Endothelial cell of umbilical vein (primary cell): ENCODE measurements at regions not wholly inside any gene's neighbourhood (a gene's known extent, or its start where the extent isn't known, plus 50 kb on each side); places are given as distances from the start of the nearest gene placed in this dataset.

Source experiments
- BruUV-seq: library from RNA; stranded (reverse); fragments of 400-500 nt; replicated peaks from 2 replicates; lab custom pipeline; 2021; lab: Mats Ljungman, UMichigan
- CTCF ChIA-PET: fragments of 300-600, 350-600 bp; sonication (Branson Sonifier 250); formaldehyde crosslinking; loops from one replicate; lab custom pipeline; 2021; ENCODE audit warnings: antibody characterized with exemption, inconsistent platforms; lab: Charles Lee
- POLR2A ChIA-PET: fragments of 300-600, 350-600 bp; sonication (Branson Sonifier 250); formaldehyde crosslinking; loops from one replicate; lab custom pipeline; 2021; ENCODE audit warnings: antibody characterized with exemption, inconsistent platforms; lab: Charles Lee
- DNase-seq: peaks from one replicate; pipeline ENCODE4 v3.0.0-alpha.2; 2011; ENCODE audit warnings: low read depth, low spot score
- FAIRE-seq: peaks from 2 replicates; lab custom pipeline; 2011; peaks lifted over from hg19 to GRCh38; lab: Jason Lieb, UNC
- H2AFZ ChIP-seq: 2 replicates; pipeline ENCODE4 v1.6.0; 2012; ENCODE audit warnings: low read depth, low read length, control low read depth, inconsistent platforms
- H3K27ac ChIP-seq: 2 replicates; pipeline ENCODE4 v1.5.1; 2011; ENCODE audit warnings: low read depth, mild to moderate bottlenecking, control low read depth, low read length, moderate library complexity; ENCODE audit not compliant: insufficient read depth
- H3K27me3 ChIP-seq, 2 experiments: 2 replicates each; pipeline versions ENCODE4 v1.6.0 to v1.6.1; 2011; ENCODE audit warnings: low read length in 2 of 2, mixed read lengths in 1 of 2; ENCODE audit not compliant: control insufficient read depth in 2 of 2, insufficient read depth in 2 of 2
- H3K36me3 ChIP-seq, 2 experiments: 2 replicates in 1 of 2; 3 replicates in 1 of 2; pipeline ENCODE4 v1.5.1; 2011; ENCODE audit warnings: low read length in 2 of 2, mild to moderate bottlenecking in 1 of 2, moderate library complexity in 1 of 2; ENCODE audit not compliant: control insufficient read depth in 2 of 2, insufficient read depth in 2 of 2; ENCODE audit errors: extremely low read depth in 1 of 2
- H3K4me1 ChIP-seq: 3 replicates; pipeline ENCODE4 v1.5.1; 2011; ENCODE audit warnings: mild to moderate bottlenecking, low read length; ENCODE audit not compliant: control insufficient read depth, insufficient read depth; ENCODE audit errors: extremely low read depth
- H3K4me2 ChIP-seq: 2 replicates; pipeline ENCODE4 v1.6.1; 2011; ENCODE audit warnings: low read length, control low read depth, mixed read lengths; ENCODE audit not compliant: insufficient read depth
- H3K4me3 ChIP-seq, 3 experiments: fragments of 200-600 bp in 1 of 3; sonication (generic), shearing (Covaris generic) in 1 of 3; replicated peaks in 1 of 3; 2 replicates each; pipeline ENCODE4 v1.5.1; 2011 to 2016; ENCODE audit warnings: control low read depth in 3 of 3, low read length in 3 of 3, mild to moderate bottlenecking in 2 of 3, inconsistent platforms in 1 of 3, low read depth in 1 of 3, moderate library complexity in 1 of 3; ENCODE audit not compliant: insufficient read depth in 1 of 3
- H3K79me2 ChIP-seq: 2 replicates; pipeline ENCODE4 v1.6.0; 2012; ENCODE audit warnings: low read length, inconsistent platforms; ENCODE audit not compliant: control insufficient read depth, insufficient read depth
- H3K9ac ChIP-seq: replicated peaks from 2 replicates; pipeline ENCODE3; 2011; ENCODE audit warnings: low read length, control low read depth; ENCODE audit not compliant: insufficient read depth; ENCODE audit errors: extremely low read depth
- H3K9me1 ChIP-seq: replicated peaks from 3 replicates; pipeline ENCODE4 v1.6.0; 2011; ENCODE audit warnings: mild to moderate bottlenecking, low read length; ENCODE audit not compliant: control insufficient read depth, insufficient read depth; ENCODE audit errors: extremely low read depth
- H3K9me3 ChIP-seq: replicated peaks from 2 replicates; pipeline ENCODE4 v1.5.1; 2012; ENCODE audit warnings: low read length, inconsistent platforms; ENCODE audit not compliant: control insufficient read depth, insufficient read depth
- H4K20me1 ChIP-seq: replicated peaks from 2 replicates; pipeline ENCODE3; 2011; ENCODE audit warnings: mild to moderate bottlenecking, low read length; ENCODE audit not compliant: control insufficient read depth, insufficient read depth; ENCODE audit errors: extremely low read depth
- CTCF ChIP-seq, 2 donors: IDR thresholded peaks; 1 replicate in 1 of 2; 2 replicates in 1 of 2; pipeline ENCODE4 v1.5.1; 2011; ENCODE audit warnings: low read length in 2 of 2, mild to moderate bottlenecking in 2 of 2, moderate library complexity in 2 of 2, control low read depth in 1 of 2, inconsistent platforms in 1 of 2, low read depth in 1 of 2; ENCODE audit not compliant: insufficient read depth in 1 of 2; ENCODE audit errors: extremely low read depth in 1 of 2
- EZH2 ChIP-seq: IDR thresholded peaks from 2 replicates; pipeline ENCODE4 v1.6.1; 2012; ENCODE audit warnings: borderline replicate concordance, low read depth, mild to moderate bottlenecking, moderate library complexity, low read length, inconsistent platforms; ENCODE audit not compliant: severe bottlenecking
- FOS ChIP-seq: IDR thresholded peaks from 2 replicates; pipeline ENCODE4 v1.6.1; 2011; ENCODE audit warnings: mild to moderate bottlenecking, low read length, moderate library complexity, borderline replicate concordance; ENCODE audit not compliant: insufficient read depth
- GATA2 ChIP-seq: IDR thresholded peaks from 2 replicates; pipeline ENCODE4 v1.7.0; 2011; ENCODE audit warnings: low read depth, mild to moderate bottlenecking, moderate library complexity, mixed read lengths, low read length; ENCODE audit not compliant: insufficient read length, insufficient read depth
- JUN ChIP-seq: IDR thresholded peaks from 2 replicates; pipeline ENCODE4 v1.6.1; 2011; ENCODE audit warnings: borderline replicate concordance, low read depth; ENCODE audit not compliant: insufficient read length, insufficient read depth
- MYC ChIP-seq: IDR thresholded peaks from one replicate; pipeline ENCODE4 v1.6.1; 2011; ENCODE audit warnings: mild to moderate bottlenecking, low read depth, low read length
- POLR2A ChIP-seq: IDR thresholded peaks from 2 replicates; pipeline ENCODE4 v1.6.1; 2012; ENCODE audit warnings: low read depth, mild to moderate bottlenecking, control low read depth, low read length
- POLR2AphosphoS5 ChIP-seq: IDR thresholded peaks from 2 replicates; pipeline ENCODE4 v1.6.1; 2012; ENCODE audit warnings: low read depth, mild to moderate bottlenecking, control low read depth, low read length, moderate library complexity; ENCODE audit not compliant: insufficient read depth
- dilution Hi-C: fragments of 300-500 bp; cut with MboI; formaldehyde crosslinking; loops from one replicate; pipeline ENCODE4 v1.15.0; 2019; ENCODE audit warnings: low sequenced_read_pairs; ENCODE audit not compliant: extremely low pct_ligation_motif_present
- intact Hi-C: fragments of 100-400 bp; cut with micrococcal nuclease; formaldehyde crosslinking; loops from one replicate; pipeline ENCODE4 v1.10.0; 2022
- TF ChIP-seq, protein P1 (sequence below): IDR thresholded peaks from 2 replicates; pipeline ENCODE4 v1.6.1; 2011; ENCODE audit not compliant: insufficient read depth, insufficient read length

DNA sequence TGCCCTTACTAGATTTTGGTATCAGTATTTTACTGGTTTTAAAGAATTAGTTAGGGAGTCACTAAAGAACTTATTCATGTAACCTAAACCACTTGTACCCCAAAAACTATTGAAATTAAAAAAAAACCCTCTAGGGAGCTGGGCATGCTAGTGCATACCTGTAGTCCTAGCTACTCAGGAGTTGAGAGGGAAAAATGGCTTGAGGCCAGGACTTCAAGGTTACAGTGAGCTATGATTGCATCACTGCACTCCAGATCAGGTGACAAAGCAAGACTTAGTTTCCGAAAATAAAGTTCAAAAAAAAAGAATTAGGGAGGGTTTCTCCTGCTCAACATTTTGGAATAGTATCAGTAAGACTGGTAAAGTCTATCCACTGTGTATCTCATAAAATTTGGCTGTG is 364.4 kb upstream of the LUZP2 start:
- TF ChIP-seq MYC = no peak
- TF ChIP-seq POLR2AphosphoS5 = no peak
- TF ChIP-seq GATA2 = no peak
- TF ChIP-seq JUN = no peak
- TF ChIP-seq CTCF (IDR thresholded peaks at IDR 0.05; ENCODE audit: extremely low read depth in 1 of 2, insufficient read depth in 1 of 2, low read depth in 1 of 2, low read length in 2 of 2) = no peak
- TF ChIP-seq FOS = no peak
- TF ChIP-seq, protein P1, sequence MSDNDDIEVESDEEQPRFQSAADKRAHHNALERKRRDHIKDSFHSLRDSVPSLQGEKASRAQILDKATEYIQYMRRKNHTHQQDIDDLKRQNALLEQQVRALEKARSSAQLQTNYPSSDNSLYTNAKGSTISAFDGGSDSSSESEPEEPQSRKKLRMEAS = no peak
- no peak for TF ChIP-seq POLR2A
- no peak for TF ChIP-seq EZH2

More for the DNA sequence above, 364.4 kb upstream of the LUZP2 start:
- H4K20me1 ChIP-seq = no peaks in the 10 kb centered on the region
- H3K79me2 ChIP-seq = no peaks in the 10 kb centered on the region
- no peaks in the 10 kb centered on the region for H3K4me1 ChIP-seq
- intact Hi-C loops (no loop called here), dilution Hi-C loops (no loop called here)
- H3K4me2 ChIP-seq = no peak overlapping the region
- DNase-seq (no peak), FAIRE-seq (no peak)
- H3K36me3 ChIP-seq = no peaks in the 10 kb centered on the region
- no peaks in the 10 kb centered on the region for H3K9me1 ChIP-seq
- no peak overlapping the region for H3K9ac ChIP-seq
- no peak overlapping the region for H3K4me3 ChIP-seq
- H3K9me3 ChIP-seq = no peaks in the 10 kb centered on the region
- no peak overlapping the region for H3K27ac ChIP-seq
- CTCF ChIA-PET = no interaction called here
- POLR2A ChIA-PET = no interaction called here
- BruUV-seq = no TSS peak
- H2AFZ ChIP-seq = no peak overlapping the region
- H3K27me3 ChIP-seq = no peaks in the 10 kb centered on the region
